PC-9 (cell line): ENCODE measurements at regions not wholly inside any gene's neighbourhood (a gene's known extent, or its start where the extent isn't known, plus 50 kb on each side); places are given as distances from the start of the nearest gene placed in this dataset.

Experiments used
- EZH2 ChIP-seq: fragments of 200-600 bp; sonication (generic); IDR thresholded peaks from 2 replicates; pipeline ENCODE4 v1.8.0; 2017; ENCODE audit warnings: antibody characterized with exemption, low read depth
- TF ChIP-seq, protein P1 (sequence below): fragments of 200-600 bp; sonication (generic); conservative IDR thresholded peaks from 2 replicates; pipeline ENCODE4 v1.6.1; 2017; ENCODE audit warnings: mixed run types, antibody characterized with exemption, mild to moderate bottlenecking, moderate library complexity

DNA sequence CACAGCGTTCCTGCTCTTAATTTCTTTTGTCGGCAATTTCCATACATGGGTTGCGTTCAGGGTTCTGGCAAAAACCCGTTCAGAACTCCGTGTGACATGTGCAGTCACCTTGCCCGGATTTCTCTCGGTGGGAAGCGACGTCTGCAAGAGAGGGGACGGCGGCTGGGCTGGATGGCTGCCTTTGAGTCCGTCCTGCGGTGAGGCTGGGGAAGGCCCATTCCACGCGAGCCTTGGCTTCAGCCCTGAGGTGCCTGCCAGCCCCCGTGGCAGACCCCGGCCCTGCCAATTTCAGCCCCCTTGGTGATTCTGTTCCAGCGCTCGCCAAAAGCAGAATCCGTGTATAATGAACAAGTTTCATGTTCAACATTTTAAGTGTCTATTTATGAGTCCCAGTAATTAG, 72.6 kb upstream of the TSHZ3 start:
- TF ChIP-seq, protein P1, sequence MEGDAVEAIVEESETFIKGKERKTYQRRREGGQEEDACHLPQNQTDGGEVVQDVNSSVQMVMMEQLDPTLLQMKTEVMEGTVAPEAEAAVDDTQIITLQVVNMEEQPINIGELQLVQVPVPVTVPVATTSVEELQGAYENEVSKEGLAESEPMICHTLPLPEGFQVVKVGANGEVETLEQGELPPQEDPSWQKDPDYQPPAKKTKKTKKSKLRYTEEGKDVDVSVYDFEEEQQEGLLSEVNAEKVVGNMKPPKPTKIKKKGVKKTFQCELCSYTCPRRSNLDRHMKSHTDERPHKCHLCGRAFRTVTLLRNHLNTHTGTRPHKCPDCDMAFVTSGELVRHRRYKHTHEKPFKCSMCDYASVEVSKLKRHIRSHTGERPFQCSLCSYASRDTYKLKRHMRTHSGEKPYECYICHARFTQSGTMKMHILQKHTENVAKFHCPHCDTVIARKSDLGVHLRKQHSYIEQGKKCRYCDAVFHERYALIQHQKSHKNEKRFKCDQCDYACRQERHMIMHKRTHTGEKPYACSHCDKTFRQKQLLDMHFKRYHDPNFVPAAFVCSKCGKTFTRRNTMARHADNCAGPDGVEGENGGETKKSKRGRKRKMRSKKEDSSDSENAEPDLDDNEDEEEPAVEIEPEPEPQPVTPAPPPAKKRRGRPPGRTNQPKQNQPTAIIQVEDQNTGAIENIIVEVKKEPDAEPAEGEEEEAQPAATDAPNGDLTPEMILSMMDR: no peak
- TF ChIP-seq EZH2: no peak
